ENCODE measurements at regions not wholly inside any gene's neighbourhood (a gene's known extent, or its start where the extent isn't known, plus 50 kb on each side); places are given as distances from the start of the nearest gene placed in this dataset.

DNA sequence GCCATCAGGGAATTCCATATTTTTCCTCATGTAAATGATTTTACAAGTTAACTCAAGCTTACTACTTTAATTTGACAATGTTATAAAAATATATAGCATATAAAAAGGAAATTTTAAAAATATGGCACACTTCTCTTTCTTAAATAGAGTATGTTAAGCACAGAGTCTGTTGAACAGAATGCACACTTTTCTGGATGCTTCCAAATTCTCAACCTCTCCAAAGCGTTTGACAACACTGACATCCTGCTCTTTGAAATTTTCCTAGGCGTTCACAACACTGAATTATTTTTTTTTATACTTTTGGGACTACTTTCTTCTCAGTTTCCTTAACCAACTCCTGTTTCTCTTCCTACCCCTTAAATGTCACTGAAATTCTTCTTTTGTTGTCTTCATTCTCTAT is 117.8 kb upstream of the PLXNA2 start:
- H3K4me3 Mint-ChIP-seq: no peak overlapping the region
- H3K27me3 Mint-ChIP-seq (ENCODE audit: low read depth in 3 of 3): peaks cover 0 to 7% (median 3%) of the 10 kb centered on the region in 3 donors
- Histone ChIP-seq H3K27me3 (ENCODE audit: control insufficient read depth in 2 of 2, insufficient read depth in 2 of 2, low read length in 2 of 2) (no peaks in the 10 kb centered on the region), H3K79me2 (ENCODE audit: insufficient read depth, low read length) (no peaks in the 10 kb centered on the region), H3K4me1 (ENCODE audit: control insufficient read depth in 1 of 2, insufficient read depth in 2 of 2, low read length in 2 of 2) (no peaks in the 10 kb centered on the region), H3K9me3 (replicated peaks in 1 of 2; ENCODE audit: control insufficient read depth in 1 of 2, insufficient read depth in 1 of 2, low read length in 2 of 2) (no peaks in the 10 kb centered on the region), H3K27ac (ENCODE audit: low read depth in 1 of 2, low read length in 2 of 2) (no peak overlapping the region), H3K9ac (ENCODE audit: insufficient read depth, low read length, poor library complexity, severe bottlenecking) (no peak overlapping the region), H3K36me3 (replicated peaks in 1 of 2; ENCODE audit: control insufficient read depth in 1 of 2, insufficient read depth in 2 of 2, low read length in 2 of 2) (no peaks in the 10 kb centered on the region), H3K4me2 (replicated peaks; ENCODE audit: extremely low read depth, low read length, poor library complexity, severe bottlenecking) (no peak overlapping the region), H2AFZ (ENCODE audit: insufficient read depth, low read depth, low read length, poor library complexity, severe bottlenecking) (no peak overlapping the region), H3K4me3 (replicated peaks in 1 of 3; ENCODE audit: low read depth in 2 of 3, low read length in 3 of 3) (no peak overlapping the region), H4K20me1 (ENCODE audit: insufficient read depth, low read length) (no peaks in the 10 kb centered on the region)
- 100% methylated on average over 1 of the region's 2 CpGs for WGBS (ENCODE audit: insufficient coverage)
- no peaks in the 10 kb centered on the region for H3K4me1 Mint-ChIP-seq
- TF ChIP-seq CTCF (IDR thresholded peaks at IDR 0.05): no peak
- no peak overlapping the region for H3K27ac Mint-ChIP-seq
- H3K36me3 Mint-ChIP-seq: no peaks in the 10 kb centered on the region
- intact Hi-C loops (cut with micrococcal nuclease): no loop called here
- H3K9me3 Mint-ChIP-seq: peaks cover 0 to 13% (median 5%) of the 10 kb centered on the region in 7 donors
- no peak for DNase-seq

GRCh38 chr1:208366559-208366958 is 122.4 kb upstream of the PLXNA2 start:
- Histone ChIP-seq H3K27ac (ENCODE audit: low read depth in 1 of 2, low read length in 2 of 2) (no peak overlapping the region), H3K9me3 (replicated peaks in 1 of 2; ENCODE audit: control insufficient read depth in 1 of 2, insufficient read depth in 1 of 2, low read length in 2 of 2) (no peaks in the 10 kb centered on the region), H3K79me2 (ENCODE audit: insufficient read depth, low read length) (no peaks in the 10 kb centered on the region), H3K4me3 (replicated peaks in 1 of 3; ENCODE audit: low read depth in 2 of 3, low read length in 3 of 3) (no peak overlapping the region), H4K20me1 (ENCODE audit: insufficient read depth, low read length) (no peaks in the 10 kb centered on the region), H3K9ac (ENCODE audit: insufficient read depth, low read length, poor library complexity, severe bottlenecking) (no peak overlapping the region), H3K4me1 (ENCODE audit: control insufficient read depth in 1 of 2, insufficient read depth in 2 of 2, low read length in 2 of 2) (no peaks in the 10 kb centered on the region), H3K36me3 (replicated peaks in 1 of 2; ENCODE audit: control insufficient read depth in 1 of 2, insufficient read depth in 2 of 2, low read length in 2 of 2) (no peaks in the 10 kb centered on the region), H2AFZ (ENCODE audit: insufficient read depth, low read depth, low read length, poor library complexity, severe bottlenecking) (no peak overlapping the region), H3K4me2 (replicated peaks; ENCODE audit: extremely low read depth, low read length, poor library complexity, severe bottlenecking) (no peak overlapping the region), H3K27me3 (ENCODE audit: control insufficient read depth in 2 of 2, insufficient read depth in 2 of 2, low read length in 2 of 2) (no peaks in the 10 kb centered on the region)
- no CpG with 5 or more reads among the region's 1 CpG for WGBS (ENCODE audit: insufficient coverage)
- H3K27ac Mint-ChIP-seq: no peak overlapping the region
- intact Hi-C loops (cut with micrococcal nuclease): no loop called here
- peaks cover 0 to 7% (median 3%) of the 10 kb centered on the region in 3 donors for H3K27me3 Mint-ChIP-seq (ENCODE audit: low read depth in 3 of 3)
- H3K4me1 Mint-ChIP-seq: peaks cover 6% of the 10 kb centered on the region
- DNase-seq: no peak
- no peak for TF ChIP-seq CTCF (IDR thresholded peaks at IDR 0.05)
- H3K9me3 Mint-ChIP-seq: peaks cover 0 to 9% (median 2%) of the 10 kb centered on the region in 7 donors
- no peaks in the 10 kb centered on the region for H3K36me3 Mint-ChIP-seq
- no peak overlapping the region for H3K4me3 Mint-ChIP-seq
